ENCODE measurements at regions not wholly inside any gene's neighbourhood (a gene's known extent, or its start where the extent isn't known, plus 50 kb on each side); places are given as distances from the start of the nearest gene placed in this dataset.

DNA sequence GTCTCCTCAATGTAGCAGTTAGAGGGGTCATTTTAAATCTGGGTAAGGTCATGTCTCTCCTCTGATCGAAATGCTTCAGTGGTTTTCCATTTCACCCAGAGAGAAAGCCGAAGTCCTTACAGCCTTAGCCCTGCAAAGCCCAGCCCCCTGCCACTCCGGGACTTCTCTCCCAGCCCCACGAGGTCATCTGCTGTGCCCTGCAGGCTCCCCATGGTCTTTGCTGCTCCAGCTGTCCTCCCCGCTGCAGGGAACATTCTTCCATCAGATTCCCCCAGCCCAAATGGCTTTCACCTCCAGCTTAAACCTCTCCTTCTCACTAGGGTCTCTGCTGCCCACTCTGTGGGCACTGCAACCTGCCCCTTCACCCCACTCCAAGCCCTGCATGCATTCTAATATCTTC lies 626.5 kb downstream of the NPHP4 start:
- TF ChIP-seq, protein P1, sequence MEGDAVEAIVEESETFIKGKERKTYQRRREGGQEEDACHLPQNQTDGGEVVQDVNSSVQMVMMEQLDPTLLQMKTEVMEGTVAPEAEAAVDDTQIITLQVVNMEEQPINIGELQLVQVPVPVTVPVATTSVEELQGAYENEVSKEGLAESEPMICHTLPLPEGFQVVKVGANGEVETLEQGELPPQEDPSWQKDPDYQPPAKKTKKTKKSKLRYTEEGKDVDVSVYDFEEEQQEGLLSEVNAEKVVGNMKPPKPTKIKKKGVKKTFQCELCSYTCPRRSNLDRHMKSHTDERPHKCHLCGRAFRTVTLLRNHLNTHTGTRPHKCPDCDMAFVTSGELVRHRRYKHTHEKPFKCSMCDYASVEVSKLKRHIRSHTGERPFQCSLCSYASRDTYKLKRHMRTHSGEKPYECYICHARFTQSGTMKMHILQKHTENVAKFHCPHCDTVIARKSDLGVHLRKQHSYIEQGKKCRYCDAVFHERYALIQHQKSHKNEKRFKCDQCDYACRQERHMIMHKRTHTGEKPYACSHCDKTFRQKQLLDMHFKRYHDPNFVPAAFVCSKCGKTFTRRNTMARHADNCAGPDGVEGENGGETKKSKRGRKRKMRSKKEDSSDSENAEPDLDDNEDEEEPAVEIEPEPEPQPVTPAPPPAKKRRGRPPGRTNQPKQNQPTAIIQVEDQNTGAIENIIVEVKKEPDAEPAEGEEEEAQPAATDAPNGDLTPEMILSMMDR (IDR thresholded peaks at IDR 0.05; ENCODE audit: low read depth, low read length, poor library complexity, severe bottlenecking) = no peak
- no peak for TF ChIP-seq EZH2phosphoT487 (IDR thresholded peaks at IDR 0.05; ENCODE audit: borderline replicate concordance, low read length)

All from DOHH2 (cell line).